ENCODE measurements at regions not wholly inside any gene's neighbourhood (a gene's known extent, or its start where the extent isn't known, plus 50 kb on each side); places are given as distances from the start of the nearest gene placed in this dataset.

- TF ChIP-seq, protein P1, sequence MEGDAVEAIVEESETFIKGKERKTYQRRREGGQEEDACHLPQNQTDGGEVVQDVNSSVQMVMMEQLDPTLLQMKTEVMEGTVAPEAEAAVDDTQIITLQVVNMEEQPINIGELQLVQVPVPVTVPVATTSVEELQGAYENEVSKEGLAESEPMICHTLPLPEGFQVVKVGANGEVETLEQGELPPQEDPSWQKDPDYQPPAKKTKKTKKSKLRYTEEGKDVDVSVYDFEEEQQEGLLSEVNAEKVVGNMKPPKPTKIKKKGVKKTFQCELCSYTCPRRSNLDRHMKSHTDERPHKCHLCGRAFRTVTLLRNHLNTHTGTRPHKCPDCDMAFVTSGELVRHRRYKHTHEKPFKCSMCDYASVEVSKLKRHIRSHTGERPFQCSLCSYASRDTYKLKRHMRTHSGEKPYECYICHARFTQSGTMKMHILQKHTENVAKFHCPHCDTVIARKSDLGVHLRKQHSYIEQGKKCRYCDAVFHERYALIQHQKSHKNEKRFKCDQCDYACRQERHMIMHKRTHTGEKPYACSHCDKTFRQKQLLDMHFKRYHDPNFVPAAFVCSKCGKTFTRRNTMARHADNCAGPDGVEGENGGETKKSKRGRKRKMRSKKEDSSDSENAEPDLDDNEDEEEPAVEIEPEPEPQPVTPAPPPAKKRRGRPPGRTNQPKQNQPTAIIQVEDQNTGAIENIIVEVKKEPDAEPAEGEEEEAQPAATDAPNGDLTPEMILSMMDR (IDR thresholded peaks at IDR 0.05; ENCODE audit: low read depth, low read length): no peak
- H3K4me3 ChIP-seq (ENCODE audit: low read depth, low read length): no peak overlapping the region
Measured at GRCh38 chr6:14271789-14272736, 154.5 kb downstream of the CD83 start.

DNA sequence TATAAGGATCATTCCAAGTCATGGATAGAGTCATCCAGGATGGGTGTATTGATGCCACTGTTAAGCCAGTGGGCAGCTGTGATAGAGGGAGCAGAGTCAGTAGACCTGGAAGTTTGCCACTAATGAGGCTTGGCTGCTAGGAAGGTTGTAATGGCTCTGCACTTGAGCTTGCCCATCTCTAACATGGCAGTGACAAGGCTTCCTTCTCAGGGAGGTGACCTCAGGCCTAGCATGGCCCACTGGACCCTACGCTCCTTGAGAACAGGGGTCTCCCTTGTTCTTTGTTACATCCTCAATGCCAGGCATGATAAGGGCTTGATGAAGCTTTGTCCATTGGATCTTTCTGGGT is 155.1 kb downstream of the CD83 start:
- no peak overlapping the region for H3K4me3 ChIP-seq (ENCODE audit: low read depth, low read length)
- TF ChIP-seq, protein P1 (IDR thresholded peaks at IDR 0.05; ENCODE audit: low read depth, low read length): no peak

DNA sequence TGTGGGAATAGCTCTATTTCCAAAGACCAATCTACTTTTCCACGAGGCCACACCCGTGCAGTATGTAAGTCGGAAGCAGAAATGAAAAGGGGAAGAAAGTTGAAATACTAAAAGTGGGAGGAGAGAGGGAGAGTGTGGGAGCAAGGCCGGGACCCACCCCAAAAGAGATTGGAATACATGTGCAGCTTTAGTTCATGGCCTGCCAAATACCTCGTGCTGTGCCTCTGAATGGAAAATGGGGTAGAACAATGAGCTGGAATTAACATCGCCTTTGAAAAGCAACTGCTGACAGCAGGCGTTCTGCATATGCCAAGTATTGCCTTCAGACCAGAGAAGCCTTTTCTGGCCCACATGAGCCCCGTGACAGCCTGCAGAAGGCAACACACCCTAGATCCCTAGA is 155.6 kb downstream of the CD83 start:
- TF ChIP-seq, protein P1 (IDR thresholded peaks at IDR 0.05; ENCODE audit: low read depth, low read length): no peak
- H3K4me3 ChIP-seq (ENCODE audit: low read depth, low read length): no peak overlapping the region

DNA sequence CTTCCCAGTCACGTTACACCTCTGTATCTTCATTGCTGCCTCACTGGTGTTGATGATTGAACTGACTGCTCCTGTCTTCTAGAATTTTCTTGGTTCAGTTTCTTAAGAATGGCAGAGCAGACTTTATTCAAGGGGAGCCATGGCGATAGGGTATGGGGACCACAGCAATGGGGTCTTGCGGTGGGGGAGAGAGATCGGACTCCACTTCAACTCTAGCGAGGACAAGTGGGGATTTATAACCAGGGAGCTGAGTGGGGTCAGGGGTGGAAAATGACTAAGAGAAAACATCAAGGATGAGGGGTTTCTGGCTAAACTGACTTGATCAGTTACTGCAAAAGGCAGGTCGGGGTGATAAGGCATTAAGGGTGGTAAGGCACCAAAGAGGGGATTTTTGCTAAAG is 156.4 kb downstream of the CD83 start:
- TF ChIP-seq, protein P1 (IDR thresholded peaks at IDR 0.05; ENCODE audit: low read depth, low read length): no peak
- no peak overlapping the region for H3K4me3 ChIP-seq (ENCODE audit: low read depth, low read length)

GRCh38 chr6:14274546-14275492 is 157.2 kb downstream of the CD83 start:
- TF ChIP-seq, protein P1 (IDR thresholded peaks at IDR 0.05; ENCODE audit: low read depth, low read length): no peak
- H3K4me3 ChIP-seq (ENCODE audit: low read depth, low read length): no peak overlapping the region

- H3K4me3 ChIP-seq (ENCODE audit: low read depth, low read length): no peak overlapping the region
- TF ChIP-seq, protein P1 (IDR thresholded peaks at IDR 0.05; ENCODE audit: low read depth, low read length): no peak
Measured at GRCh38 chr6:14275493-14275851, 157.9 kb downstream of the CD83 start.

All from WI38 (cell line).